D721Med (cell line): ENCODE measurements at regions not wholly inside any gene's neighbourhood (a gene's known extent, or its start where the extent isn't known, plus 50 kb on each side); places are given as distances from the start of the nearest gene placed in this dataset.

Experiments
- DNase-seq: peaks from one replicate; pipeline ENCODE4 v3.0.0; 2011; ENCODE audit warnings: low spot score; ENCODE audit not compliant: insufficient read length
- FAIRE-seq: peaks from 2 replicates; lab custom pipeline; 2011; peaks lifted over from hg19 to GRCh38; lab: Jason Lieb, UNC
- CTCF ChIP-seq: IDR thresholded peaks from 2 replicates; pipeline ENCODE4 v1.5.1; 2012; ENCODE audit warnings: mild to moderate bottlenecking, control low read depth; ENCODE audit not compliant: insufficient read depth; ENCODE audit errors: missing control alignments

- FAIRE-seq (no peak), DNase-seq (no peak)
- no peak for TF ChIP-seq CTCF
Measured at GRCh38 chr18:71212222-71212621, 923.4 kb downstream of the SOCS6 start.

- DNase-seq (no peak), FAIRE-seq (peak; percentile 11)
- no peak for TF ChIP-seq CTCF
Measured at GRCh38 chr18:71209944-71210343, 921.1 kb downstream of the SOCS6 start.

DNA sequence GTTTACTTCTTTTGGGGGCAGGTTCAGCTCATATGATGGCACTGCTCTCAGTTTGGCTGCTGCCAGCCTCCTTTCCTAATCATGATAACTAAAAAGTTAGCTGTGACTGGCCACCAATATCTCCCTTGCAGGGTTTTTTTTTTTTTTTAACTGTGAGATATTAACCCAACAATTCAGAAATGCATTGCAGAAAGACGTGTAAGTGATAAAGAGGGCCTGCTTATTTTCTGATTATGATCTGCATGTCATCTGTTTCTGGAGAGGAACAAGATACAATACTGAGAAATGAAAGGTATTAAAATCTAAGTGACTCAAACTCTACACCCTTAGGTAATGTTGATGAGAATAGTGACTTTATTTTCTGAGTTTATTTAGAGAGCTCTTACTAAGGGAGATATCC, 905.6 kb downstream of the SOCS6 start:
- DNase-seq (no peak), FAIRE-seq (peak; percentile 38)
- TF ChIP-seq CTCF: no peak

- no peak for TF ChIP-seq CTCF
- FAIRE-seq: no peak
Measured at GRCh38 chr18:71189581-71189980, 900.7 kb downstream of the SOCS6 start.

DNA sequence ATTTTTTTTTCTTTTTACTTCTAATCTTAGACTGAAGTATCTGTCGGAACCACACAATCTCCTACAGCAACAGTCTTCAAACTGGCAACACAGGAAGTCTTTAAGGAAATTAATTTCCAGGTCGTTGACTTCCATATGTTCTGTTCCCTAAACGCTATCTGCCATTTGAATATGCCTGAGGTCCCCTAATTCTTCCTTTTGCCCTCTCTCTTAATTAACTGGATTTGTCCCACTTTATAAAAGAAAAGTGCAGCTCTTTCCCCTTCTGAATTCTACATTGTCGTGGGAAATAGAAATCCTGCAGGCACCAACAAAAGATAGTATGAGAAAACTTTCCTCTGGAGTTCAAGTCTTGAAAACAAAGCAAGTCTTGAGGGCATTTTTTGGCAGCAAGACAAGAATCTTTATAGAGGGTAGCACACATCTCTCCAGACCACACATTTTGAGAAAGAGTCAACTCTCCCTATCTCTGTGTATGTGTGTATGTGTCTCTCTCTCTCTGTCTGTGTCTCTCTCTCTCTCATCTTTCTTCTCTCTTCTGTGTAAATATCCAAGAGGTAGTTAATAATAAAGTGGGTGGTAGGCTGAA, 879.8 kb downstream of the SOCS6 start:
- no peak for FAIRE-seq
- no peak for DNase-seq
- no peak for TF ChIP-seq CTCF

More at GRCh38 chr18:71189581-71189980, 900.7 kb downstream of the SOCS6 start:
- DNase-seq: no peak

GRCh38 chr18:71136487-71136886, 847.6 kb downstream of the SOCS6 start:
- FAIRE-seq: no peak
- TF ChIP-seq CTCF: no peak
- DNase-seq: no peak

DNA sequence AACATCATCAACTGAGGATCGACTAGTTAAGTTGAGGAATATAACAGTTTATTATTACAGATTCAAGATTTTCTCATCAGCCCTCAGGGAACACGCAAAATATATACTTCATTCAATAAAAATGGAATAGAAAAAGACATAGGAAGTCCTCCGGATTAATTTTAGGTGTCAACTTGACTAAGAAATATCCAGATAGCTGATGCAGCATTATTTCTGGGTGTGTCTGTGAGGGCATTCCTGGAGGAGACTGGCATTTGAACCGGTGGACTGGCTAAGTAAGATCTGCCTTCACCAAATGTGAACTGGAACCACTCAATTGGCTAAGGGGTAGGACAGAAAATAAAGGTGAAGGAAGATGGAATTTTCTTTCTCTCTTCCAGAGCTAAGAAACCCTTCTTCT, 845.3 kb downstream of the SOCS6 start:
- no peak for FAIRE-seq
- TF ChIP-seq CTCF: no peak
- DNase-seq: no peak
